ENCODE measurements at regions not wholly inside any gene's neighbourhood (a gene's known extent, or its start where the extent isn't known, plus 50 kb on each side); places are given as distances from the start of the nearest gene placed in this dataset.
"Not testable (repeated sequence)": the region's sequence is repeated elsewhere in the genome, so short reads cannot be mapped to it uniquely, and the experiment has no call there.

GRCh38 chr7:52555805-52556204, 479.6 kb upstream of the POM121L12 start:
- H3K4me3 ChIP-seq (ENCODE audit: low read length): no peak overlapping the region
- intact Hi-C loops (cut with DNase I, micrococcal nuclease): no loop called here
- no peak for TF ChIP-seq CTCF (IDR thresholded peaks at IDR 0.05)
- no peaks in the 10 kb centered on the region for H3K27me3 ChIP-seq (ENCODE audit: control insufficient read depth in 1 of 2, insufficient read depth in 2 of 2, low read length in 2 of 2)
- POLR2A ChIA-PET: no interaction called here
- Mint-ChIP-seq H3K27me3 (no peaks in the 10 kb centered on the region), H3K36me3 (ENCODE audit: low read depth) (no peaks in the 10 kb centered on the region), H3K9me3 (no peaks in the 10 kb centered on the region), H3K4me3 (no peak overlapping the region), H3K27ac (no peak overlapping the region), H3K4me1 (ENCODE audit: low read depth) (no peaks in the 10 kb centered on the region)
- H3K9me3 ChIP-seq (ENCODE audit: control insufficient read depth in 1 of 2, insufficient read depth in 1 of 2, low read length in 2 of 2): peaks cover 0 to 8% of the 10 kb centered on the region in 2 experiments
- no peak overlapping the region for H3K27ac ChIP-seq (ENCODE audit: low read depth in 1 of 2, low read length in 2 of 2)
- CTCF ChIA-PET: no interaction called here
- no peak for DNase-seq
- no peaks in the 10 kb centered on the region for H3K36me3 ChIP-seq (ENCODE audit: insufficient read depth, low read length)
- ATAC-seq (ENCODE audit: poor library complexity): no peak
- no peaks in the 10 kb centered on the region for H3K4me1 ChIP-seq (ENCODE audit: insufficient read depth, low read length)

DNA sequence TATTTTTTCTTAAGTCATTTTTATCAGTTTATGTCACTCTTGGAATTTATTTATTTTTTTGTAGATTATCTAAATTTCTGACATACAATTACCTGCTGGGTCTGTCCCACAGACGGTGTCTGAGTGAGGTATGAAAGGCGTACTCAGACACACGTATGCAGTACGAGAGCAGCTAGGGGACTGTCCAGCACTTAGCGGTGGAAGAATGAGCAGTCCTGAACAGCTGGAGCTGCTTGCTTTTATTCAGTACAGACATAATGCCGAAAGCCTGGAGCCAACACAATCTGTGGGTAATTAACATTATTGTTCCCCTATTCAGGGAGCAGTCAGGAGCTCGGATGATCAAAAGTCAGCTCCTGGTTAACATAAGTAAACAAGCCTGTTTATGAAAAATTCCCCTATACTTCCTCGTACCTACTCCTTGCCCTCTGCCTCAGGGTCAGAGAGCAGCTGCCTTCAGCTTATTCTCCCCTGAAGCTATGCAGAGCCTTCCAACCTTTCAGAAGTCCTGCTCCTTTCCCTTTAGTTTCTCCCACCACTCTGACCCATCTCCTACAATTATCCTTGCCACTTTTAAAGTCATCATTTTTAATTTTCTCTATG, 488.0 kb upstream of the POM121L12 start:
- Histone ChIP-seq H3K27ac (ENCODE audit: low read depth in 1 of 2, low read length in 2 of 2) (no peak overlapping the region), H3K36me3 (ENCODE audit: insufficient read depth, low read length) (no peaks in the 10 kb centered on the region), H3K4me1 (ENCODE audit: insufficient read depth, low read length) (no peaks in the 10 kb centered on the region), H3K4me3 (ENCODE audit: low read length) (no peak overlapping the region), H3K27me3 (ENCODE audit: control insufficient read depth in 1 of 2, insufficient read depth in 2 of 2, low read length in 2 of 2) (no peaks in the 10 kb centered on the region), H3K9me3 (ENCODE audit: control insufficient read depth in 1 of 2, insufficient read depth in 1 of 2, low read length in 2 of 2) (peaks cover 0 to 4% of the 10 kb centered on the region in 2 experiments)
- intact Hi-C loops (cut with DNase I, micrococcal nuclease): no loop called here
- Mint-ChIP-seq H3K4me1 (ENCODE audit: low read depth) (no peaks in the 10 kb centered on the region), H3K36me3 (ENCODE audit: low read depth) (no peaks in the 10 kb centered on the region), H3K27me3 (no peaks in the 10 kb centered on the region), H3K9me3 (peaks cover 3% of the 10 kb centered on the region), H3K27ac (no peak overlapping the region), H3K4me3 (no peak overlapping the region)
- POLR2A ChIA-PET: no interaction called here
- CTCF ChIA-PET: no interaction called here
- no peak for ATAC-seq (ENCODE audit: poor library complexity)
- no peak for DNase-seq
- no peak for TF ChIP-seq CTCF (IDR thresholded peaks at IDR 0.05)

GRCh38 chr7:52541198-52541765, 494.2 kb upstream of the POM121L12 start:
- intact Hi-C loops (cut with DNase I, micrococcal nuclease); DNase-seq; H3K9me3 Mint-ChIP-seq: not testable (repeated sequence)

DNA sequence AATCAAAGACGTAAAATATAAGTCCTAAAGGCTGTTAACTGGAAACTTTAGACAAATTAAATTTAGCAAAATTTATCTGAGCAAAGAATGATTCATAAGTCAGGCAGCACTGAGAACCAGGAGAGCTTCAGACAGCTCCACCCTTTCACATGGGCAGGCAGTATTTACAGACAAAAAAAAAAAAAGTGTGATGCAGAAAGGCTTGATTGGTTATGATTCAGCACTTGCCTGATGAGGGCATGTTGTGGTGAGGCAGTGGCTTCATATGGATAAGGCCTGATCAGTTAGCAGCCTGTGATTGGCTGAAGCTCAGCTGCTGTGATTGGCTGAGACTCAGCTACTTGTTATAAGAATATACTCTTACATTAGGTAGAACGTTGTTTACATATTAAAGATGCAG, 495.4 kb upstream of the POM121L12 start:
- Histone ChIP-seq H3K27me3 (ENCODE audit: control insufficient read depth in 1 of 2, insufficient read depth in 2 of 2, low read length in 2 of 2) (no peaks in the 10 kb centered on the region), H3K4me1 (ENCODE audit: insufficient read depth, low read length) (no peaks in the 10 kb centered on the region), H3K27ac (ENCODE audit: low read depth in 1 of 2, low read length in 2 of 2) (no peak overlapping the region), H3K36me3 (ENCODE audit: insufficient read depth, low read length) (no peaks in the 10 kb centered on the region), H3K4me3 (ENCODE audit: low read length) (no peak overlapping the region), H3K9me3 (ENCODE audit: control insufficient read depth in 1 of 2, insufficient read depth in 1 of 2, low read length in 2 of 2) (no peaks in the 10 kb centered on the region)
- Mint-ChIP-seq H3K9me3 (peaks cover 10% of the 10 kb centered on the region), H3K36me3 (ENCODE audit: low read depth) (no peaks in the 10 kb centered on the region), H3K4me1 (ENCODE audit: low read depth) (no peaks in the 10 kb centered on the region), H3K4me3 (no peak overlapping the region), H3K27ac (no peak overlapping the region), H3K27me3 (no peaks in the 10 kb centered on the region)
- DNase-seq: no peak
- ChIA-PET POLR2A (no interaction called here), CTCF (no interaction called here)
- intact Hi-C loops (cut with DNase I, micrococcal nuclease): no loop called here
- no peak for TF ChIP-seq CTCF (IDR thresholded peaks at IDR 0.05)
- ATAC-seq (ENCODE audit: poor library complexity): no peak

More at GRCh38 chr7:52541198-52541765, 494.2 kb upstream of the POM121L12 start:
- ATAC-seq (ENCODE audit: poor library complexity); H3K4me3 ChIP-seq (ENCODE audit: low read length); H3K4me3 Mint-ChIP-seq; H3K9me3 ChIP-seq (ENCODE audit: control insufficient read depth in 1 of 2, insufficient read depth in 1 of 2, low read length in 2 of 2); H3K4me1 ChIP-seq (ENCODE audit: insufficient read depth, low read length); H3K4me1 Mint-ChIP-seq (ENCODE audit: low read depth); H3K36me3 ChIP-seq (ENCODE audit: insufficient read depth, low read length); H3K27me3 ChIP-seq (ENCODE audit: control insufficient read depth in 1 of 2, insufficient read depth in 2 of 2, low read length in 2 of 2); H3K27ac ChIP-seq (ENCODE audit: low read depth in 1 of 2, low read length in 2 of 2); H3K27ac Mint-ChIP-seq; CTCF ChIA-PET; POLR2A ChIA-PET; H3K27me3 Mint-ChIP-seq; H3K36me3 Mint-ChIP-seq (ENCODE audit: low read depth): not testable (repeated sequence)

All from CD4-positive, alpha-beta T cell (primary cell).